ENCODE measurements at regions not wholly inside any gene's neighbourhood (a gene's known extent, or its start where the extent isn't known, plus 50 kb on each side); places are given as distances from the start of the nearest gene placed in this dataset.

DNA sequence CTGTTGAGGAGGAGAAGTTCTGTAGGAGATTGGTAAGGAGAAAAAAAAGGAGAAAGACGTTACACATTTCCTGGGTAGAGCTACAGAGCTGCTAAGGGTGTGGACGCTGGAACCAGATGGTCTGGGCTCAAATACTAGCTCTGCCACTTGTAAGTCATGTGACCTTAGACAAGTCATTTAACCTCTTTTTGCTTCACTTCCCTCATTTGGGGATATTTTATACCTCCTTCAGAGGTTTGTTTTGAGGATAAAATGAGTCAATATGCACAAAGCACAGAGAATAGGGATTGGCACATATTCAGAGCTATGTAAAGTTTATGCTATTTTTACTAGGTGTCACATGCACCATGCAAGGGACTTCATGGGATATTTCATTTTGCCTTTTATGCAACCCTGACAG, 708.8 kb downstream of the DHX35 start:
- no peaks in the 10 kb centered on the region for H3K36me3 ChIP-seq (ENCODE audit: insufficient read depth, low read length)
- no peak overlapping the region for H3K27ac ChIP-seq (ENCODE audit: low read depth, low read length)
- H3K4me3 ChIP-seq (ENCODE audit: low read depth, low read length): no peak overlapping the region
- no peaks in the 10 kb centered on the region for H3K79me2 ChIP-seq (ENCODE audit: control insufficient read depth, insufficient read depth, low read length, unreplicated experiment)
- H3K27me3 ChIP-seq (ENCODE audit: insufficient read depth, low read length): no peaks in the 10 kb centered on the region
- no peak overlapping the region for H2AFZ ChIP-seq (ENCODE audit: low read length, unreplicated experiment)
- H3K4me1 ChIP-seq (ENCODE audit: control insufficient read depth, insufficient read depth, low read length, unreplicated experiment): no peaks in the 10 kb centered on the region

DNA sequence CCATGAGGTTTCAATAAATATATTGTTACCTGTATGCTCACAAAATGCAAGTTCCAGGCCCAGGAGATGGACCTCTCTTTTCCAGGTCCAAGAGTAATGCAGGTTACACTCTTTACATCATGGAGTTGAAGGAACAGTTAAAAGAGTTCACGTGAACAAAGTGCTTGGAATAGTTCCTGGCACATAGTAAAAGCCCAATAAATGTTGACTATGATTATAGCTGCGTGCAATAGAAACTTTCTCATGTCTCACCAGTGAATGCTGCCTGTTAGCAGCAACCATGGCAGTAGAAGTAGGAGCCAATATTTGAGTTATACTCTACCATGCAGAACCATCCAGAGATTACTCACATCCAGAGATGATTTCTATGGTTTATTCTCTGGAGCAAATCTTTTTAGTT, 707.5 kb downstream of the DHX35 start:
- Histone ChIP-seq H3K4me3 (ENCODE audit: low read depth, low read length) (no peak overlapping the region), H2AFZ (ENCODE audit: low read length, unreplicated experiment) (no peak overlapping the region), H3K79me2 (ENCODE audit: control insufficient read depth, insufficient read depth, low read length, unreplicated experiment) (no peaks in the 10 kb centered on the region), H3K27ac (ENCODE audit: low read depth, low read length) (no peak overlapping the region), H3K27me3 (ENCODE audit: insufficient read depth, low read length) (no peaks in the 10 kb centered on the region), H3K4me1 (ENCODE audit: control insufficient read depth, insufficient read depth, low read length, unreplicated experiment) (no peaks in the 10 kb centered on the region), H3K36me3 (ENCODE audit: insufficient read depth, low read length) (no peaks in the 10 kb centered on the region)

DNA sequence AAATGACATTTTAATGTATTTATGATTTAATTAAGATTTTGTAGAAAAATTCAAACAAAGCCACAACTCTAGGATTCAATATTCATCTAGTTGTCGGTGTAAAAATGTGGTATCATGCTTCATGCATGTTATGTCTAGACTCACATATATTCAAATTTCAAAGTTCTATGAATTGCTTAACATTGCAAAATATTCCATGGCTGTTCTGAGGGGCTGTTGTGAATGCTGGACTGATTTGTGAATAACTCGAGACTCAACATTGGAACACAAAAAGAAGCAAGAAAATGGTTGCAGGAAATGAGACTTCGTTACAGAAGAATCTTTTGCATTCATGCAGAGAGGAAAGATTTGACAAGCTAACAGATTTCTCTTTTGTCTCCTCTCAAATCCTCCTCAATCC, 705.9 kb downstream of the DHX35 start:
- Histone ChIP-seq H3K36me3 (ENCODE audit: insufficient read depth, low read length) (no peaks in the 10 kb centered on the region), H3K27ac (ENCODE audit: low read depth, low read length) (no peak overlapping the region), H2AFZ (ENCODE audit: low read length, unreplicated experiment) (no peak overlapping the region), H3K27me3 (ENCODE audit: insufficient read depth, low read length) (no peaks in the 10 kb centered on the region), H3K4me1 (ENCODE audit: control insufficient read depth, insufficient read depth, low read length, unreplicated experiment) (no peaks in the 10 kb centered on the region), H3K79me2 (ENCODE audit: control insufficient read depth, insufficient read depth, low read length, unreplicated experiment) (no peaks in the 10 kb centered on the region), H3K4me3 (ENCODE audit: low read depth, low read length) (no peak overlapping the region)

DNA sequence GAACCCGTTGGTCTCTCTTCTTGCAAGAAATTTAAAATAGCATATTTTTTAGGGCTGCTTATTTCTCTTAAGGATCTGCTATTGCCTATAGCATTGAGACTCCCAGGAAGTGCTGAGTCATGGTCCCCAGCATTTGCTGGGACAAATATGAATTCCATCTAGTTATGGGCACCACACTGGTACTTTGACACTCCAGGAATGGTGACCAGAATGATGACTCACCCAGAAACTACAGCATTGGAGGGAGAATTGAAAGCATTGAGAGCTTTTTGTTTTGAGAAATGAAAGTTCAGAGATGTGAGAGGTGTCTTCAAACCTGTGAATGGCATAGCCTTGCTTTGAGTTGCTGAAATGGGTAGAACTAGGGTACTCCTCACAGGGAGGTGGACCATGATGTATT, 699.7 kb downstream of the DHX35 start:
- no peak overlapping the region for H3K27ac ChIP-seq (ENCODE audit: low read depth, low read length)

DNA sequence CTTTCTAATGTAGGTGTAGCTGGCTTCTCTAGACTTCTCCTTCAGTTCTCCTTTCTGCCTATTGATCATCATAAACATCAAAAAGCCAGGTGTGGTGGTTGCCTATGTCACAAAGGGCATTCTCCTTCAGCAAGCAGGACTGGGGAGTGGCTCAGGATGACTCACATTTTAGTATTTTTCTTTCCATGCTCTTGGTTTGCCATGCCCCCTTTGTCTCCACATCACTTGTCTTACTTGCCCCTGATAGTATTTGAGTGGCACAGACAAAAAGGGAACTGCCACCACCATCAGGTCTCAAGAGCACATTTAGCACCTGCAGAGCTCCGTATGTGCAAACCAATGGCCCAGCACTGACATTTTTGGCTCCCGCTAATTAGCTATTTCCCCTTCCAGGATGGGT, 698.8 kb downstream of the DHX35 start:
- no peaks in the 10 kb centered on the region for H3K4me1 ChIP-seq (ENCODE audit: control insufficient read depth, insufficient read depth, low read length, unreplicated experiment)
- no peak overlapping the region for H2AFZ ChIP-seq (ENCODE audit: low read length, unreplicated experiment)
- H3K4me3 ChIP-seq (ENCODE audit: low read depth, low read length): no peak overlapping the region
- H3K27ac ChIP-seq (ENCODE audit: low read depth, low read length): peak overlapping the region; percentile 61; the same call in 1 of the 2 replicates
- no peaks in the 10 kb centered on the region for H3K79me2 ChIP-seq (ENCODE audit: control insufficient read depth, insufficient read depth, low read length, unreplicated experiment)
- no peaks in the 10 kb centered on the region for H3K27me3 ChIP-seq (ENCODE audit: insufficient read depth, low read length)
- no peaks in the 10 kb centered on the region for H3K36me3 ChIP-seq (ENCODE audit: insufficient read depth, low read length)

More for the DNA sequence above, 699.7 kb downstream of the DHX35 start:
- no peak overlapping the region for H3K4me3 ChIP-seq (ENCODE audit: low read depth, low read length)
- no peak overlapping the region for H2AFZ ChIP-seq (ENCODE audit: low read length, unreplicated experiment)
- H3K27me3 ChIP-seq (ENCODE audit: insufficient read depth, low read length): no peaks in the 10 kb centered on the region
- no peaks in the 10 kb centered on the region for H3K4me1 ChIP-seq (ENCODE audit: control insufficient read depth, insufficient read depth, low read length, unreplicated experiment)
- no peaks in the 10 kb centered on the region for H3K79me2 ChIP-seq (ENCODE audit: control insufficient read depth, insufficient read depth, low read length, unreplicated experiment)
- no peaks in the 10 kb centered on the region for H3K36me3 ChIP-seq (ENCODE audit: insufficient read depth, low read length)

DNA sequence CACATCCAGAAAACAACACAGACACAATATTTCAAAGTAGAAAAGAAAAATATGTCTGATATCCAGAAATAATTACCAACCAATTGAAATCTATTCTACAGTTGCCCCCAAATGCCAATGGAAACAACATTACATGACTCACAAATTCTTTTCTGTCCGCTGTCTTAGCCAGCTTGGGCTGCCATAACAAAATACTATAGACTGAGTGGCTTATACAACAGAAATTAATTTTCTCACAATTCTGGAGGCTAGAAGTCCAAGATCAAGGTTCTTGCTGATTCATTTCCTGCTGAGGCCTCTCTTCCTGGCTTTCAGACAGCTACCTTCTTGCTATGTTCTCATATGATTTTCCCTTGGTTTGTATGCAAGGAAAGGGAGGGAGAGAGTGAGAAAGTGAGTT, 698.1 kb downstream of the DHX35 start:
- Histone ChIP-seq H3K27me3 (ENCODE audit: insufficient read depth, low read length) (no peaks in the 10 kb centered on the region), H3K79me2 (ENCODE audit: control insufficient read depth, insufficient read depth, low read length, unreplicated experiment) (no peaks in the 10 kb centered on the region), H3K4me3 (ENCODE audit: low read depth, low read length) (no peak overlapping the region), H3K36me3 (ENCODE audit: insufficient read depth, low read length) (no peaks in the 10 kb centered on the region), H3K27ac (ENCODE audit: low read depth, low read length) (peak overlapping the region; percentile 61), H2AFZ (ENCODE audit: low read length, unreplicated experiment) (no peak overlapping the region), H3K4me1 (ENCODE audit: control insufficient read depth, insufficient read depth, low read length, unreplicated experiment) (no peaks in the 10 kb centered on the region)

DNA sequence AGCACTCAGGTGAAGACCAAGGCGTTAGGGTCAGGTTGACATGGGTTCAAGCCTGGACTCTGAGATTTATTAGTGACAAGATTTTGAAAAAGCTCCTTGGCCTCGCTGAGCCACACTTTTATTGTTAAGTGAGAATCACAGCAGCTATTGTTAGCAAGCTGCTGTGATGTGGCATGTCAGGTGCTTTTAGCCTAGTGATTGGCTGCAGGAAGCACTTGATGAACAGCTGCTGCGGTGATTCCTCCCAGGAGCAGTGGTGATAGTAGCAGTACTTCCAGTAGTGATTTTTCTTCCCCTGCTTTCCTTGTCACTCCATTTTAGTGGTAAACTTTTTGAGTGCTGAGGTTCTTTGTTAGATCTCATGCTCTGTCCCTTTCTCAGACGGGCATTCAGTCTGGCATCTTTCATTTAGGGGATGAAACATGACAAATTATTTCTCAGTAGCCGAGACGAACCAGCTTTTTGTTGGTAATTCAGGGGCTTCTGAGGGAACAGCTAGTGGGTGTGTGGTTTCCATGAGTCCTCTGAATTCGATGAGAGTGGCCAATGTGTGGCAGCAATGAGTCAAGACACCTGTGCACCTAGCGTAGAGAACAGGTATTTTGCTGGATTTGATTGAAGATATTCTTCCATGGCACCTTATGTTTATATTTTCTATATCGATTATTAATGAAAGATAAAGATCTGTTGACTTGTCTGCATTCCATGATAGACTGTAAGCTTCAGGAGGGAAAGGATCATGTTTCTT, 696.7 kb downstream of the DHX35 start:
- no peaks in the 10 kb centered on the region for H3K79me2 ChIP-seq (ENCODE audit: control insufficient read depth, insufficient read depth, low read length, unreplicated experiment)
- no peaks in the 10 kb centered on the region for H3K4me1 ChIP-seq (ENCODE audit: control insufficient read depth, insufficient read depth, low read length, unreplicated experiment)
- H3K4me3 ChIP-seq (ENCODE audit: low read depth, low read length): no peak overlapping the region
- no peaks in the 10 kb centered on the region for H3K27me3 ChIP-seq (ENCODE audit: insufficient read depth, low read length)
- H3K36me3 ChIP-seq (ENCODE audit: insufficient read depth, low read length): no peaks in the 10 kb centered on the region
- no peak overlapping the region for H2AFZ ChIP-seq (ENCODE audit: low read length, unreplicated experiment)
- H3K27ac ChIP-seq (ENCODE audit: low read depth, low read length): no peak overlapping the region

DNA sequence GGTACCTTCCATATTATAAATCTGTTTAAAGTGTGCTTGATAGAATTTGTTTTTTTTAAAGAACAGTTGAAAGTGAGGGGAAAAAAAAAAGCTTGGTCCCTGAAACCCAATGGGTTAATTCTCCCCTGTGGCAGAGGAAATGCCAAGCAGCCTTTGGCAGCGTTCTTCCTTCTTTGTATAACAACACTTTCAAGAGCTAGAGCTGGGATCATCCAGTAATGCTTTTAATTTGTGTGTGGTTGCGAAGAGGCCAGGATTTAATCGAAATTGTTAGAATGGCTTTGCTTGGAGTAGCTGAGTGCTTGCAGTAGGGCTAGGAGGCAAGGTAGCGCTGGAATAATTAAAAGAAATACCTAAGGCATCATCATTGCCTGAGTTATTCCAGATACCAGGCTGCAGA, 692.0 kb downstream of the DHX35 start:
- Histone ChIP-seq H3K27me3 (ENCODE audit: insufficient read depth, low read length) (no peaks in the 10 kb centered on the region), H3K79me2 (ENCODE audit: control insufficient read depth, insufficient read depth, low read length, unreplicated experiment) (no peaks in the 10 kb centered on the region), H2AFZ (ENCODE audit: low read length, unreplicated experiment) (no peak overlapping the region), H3K36me3 (ENCODE audit: insufficient read depth, low read length) (no peaks in the 10 kb centered on the region), H3K4me3 (ENCODE audit: low read depth, low read length) (no peak overlapping the region), H3K27ac (ENCODE audit: low read depth, low read length) (no peak overlapping the region), H3K4me1 (ENCODE audit: control insufficient read depth, insufficient read depth, low read length, unreplicated experiment) (no peaks in the 10 kb centered on the region)

DNA sequence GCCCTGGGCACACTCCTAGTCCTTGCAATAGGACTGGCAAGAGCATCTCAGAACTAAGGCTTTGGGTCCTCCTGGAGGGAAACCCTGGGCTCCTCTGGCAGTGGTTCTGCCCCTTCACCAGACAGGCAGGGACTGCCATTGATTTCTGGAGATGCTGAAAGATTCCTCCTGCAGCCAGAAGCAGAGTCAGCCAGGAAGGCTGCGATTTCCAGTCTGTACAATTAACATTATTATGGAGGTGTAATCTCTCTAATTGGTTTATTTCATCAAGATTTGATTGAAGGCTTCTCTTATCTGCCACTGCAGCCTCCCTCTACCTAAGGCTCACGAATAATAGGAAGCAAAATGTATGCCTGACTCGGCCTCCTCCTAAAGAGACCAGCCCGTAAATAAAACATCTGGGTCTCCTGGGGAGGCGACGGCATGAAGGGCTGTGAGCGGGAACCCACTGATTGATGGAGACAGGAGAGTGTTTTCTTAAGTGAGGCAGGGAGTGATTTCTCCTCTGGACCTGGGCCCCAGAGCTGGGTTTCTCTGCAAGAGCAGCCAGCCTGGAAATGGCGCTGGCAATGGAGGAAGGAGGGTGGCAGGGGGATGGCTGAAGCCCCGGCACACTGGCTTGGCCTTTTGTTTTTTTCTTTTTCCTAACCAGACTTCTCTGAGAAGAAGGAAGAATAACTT, 689.6 kb downstream of the DHX35 start:
- no peak overlapping the region for H2AFZ ChIP-seq (ENCODE audit: low read length, unreplicated experiment)

DNA sequence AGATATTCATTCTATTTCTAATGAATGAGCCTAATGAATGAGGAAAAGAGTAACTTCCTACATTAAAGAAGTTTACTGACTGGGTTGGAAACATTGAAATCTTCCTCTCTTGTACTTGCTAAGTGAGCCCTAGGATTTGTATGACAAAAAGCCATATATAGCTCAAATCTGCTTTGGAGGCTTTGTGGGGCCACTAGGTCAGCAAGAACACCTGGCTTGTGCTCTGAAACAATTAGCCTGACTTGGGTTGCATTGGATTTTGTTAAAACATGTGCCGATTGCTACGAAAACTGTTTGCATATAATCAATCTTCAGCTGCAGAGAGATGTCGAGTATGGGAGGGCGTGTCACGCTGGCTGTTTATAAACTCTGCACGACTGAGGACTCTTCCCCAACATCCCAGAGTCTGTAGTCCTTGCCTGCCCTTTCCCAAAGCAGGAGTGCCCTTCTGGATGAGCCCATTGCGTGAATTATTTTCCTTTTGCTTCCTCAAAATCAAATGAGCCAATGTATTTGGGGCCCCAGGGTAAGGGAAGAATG, 684.8 kb downstream of the DHX35 start:
- no peak overlapping the region for H3K4me3 ChIP-seq (ENCODE audit: low read depth, low read length)
- H3K4me1 ChIP-seq (ENCODE audit: control insufficient read depth, insufficient read depth, low read length, unreplicated experiment): no peaks in the 10 kb centered on the region
- H3K79me2 ChIP-seq (ENCODE audit: control insufficient read depth, insufficient read depth, low read length, unreplicated experiment): no peaks in the 10 kb centered on the region
- no peaks in the 10 kb centered on the region for H3K27me3 ChIP-seq (ENCODE audit: insufficient read depth, low read length)
- H3K27ac ChIP-seq (ENCODE audit: low read depth, low read length): no peak overlapping the region
- no peaks in the 10 kb centered on the region for H3K36me3 ChIP-seq (ENCODE audit: insufficient read depth, low read length)
- H2AFZ ChIP-seq (ENCODE audit: low read length, unreplicated experiment): no peak overlapping the region

More for the DNA sequence above, 689.6 kb downstream of the DHX35 start:
- Histone ChIP-seq H3K27ac (ENCODE audit: low read depth, low read length) (no peak overlapping the region), H3K79me2 (ENCODE audit: control insufficient read depth, insufficient read depth, low read length, unreplicated experiment) (no peaks in the 10 kb centered on the region), H3K36me3 (ENCODE audit: insufficient read depth, low read length) (no peaks in the 10 kb centered on the region), H3K4me3 (ENCODE audit: low read depth, low read length) (no peak overlapping the region), H3K4me1 (ENCODE audit: control insufficient read depth, insufficient read depth, low read length, unreplicated experiment) (no peaks in the 10 kb centered on the region), H3K27me3 (ENCODE audit: insufficient read depth, low read length) (no peaks in the 10 kb centered on the region)

DNA sequence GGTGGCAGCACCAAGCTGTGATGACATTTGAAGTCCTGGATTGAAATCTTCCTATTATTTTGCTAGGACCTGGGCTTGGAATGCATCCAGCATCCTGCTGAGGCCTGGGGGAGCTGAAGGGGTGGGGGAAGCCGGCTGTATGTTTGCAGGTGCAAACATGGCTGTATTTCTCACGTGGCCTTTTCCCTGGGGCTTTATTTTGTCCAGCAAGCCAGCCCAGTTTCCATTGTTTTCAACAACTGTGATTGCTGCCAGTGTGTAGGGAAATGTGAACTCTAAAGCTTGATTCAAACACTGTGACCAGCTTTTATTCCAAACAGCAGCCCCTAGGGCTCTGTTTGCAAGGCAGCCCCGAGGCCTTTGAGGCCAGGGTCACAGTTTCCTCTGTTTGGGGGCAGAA, 683.0 kb downstream of the DHX35 start:
- Histone ChIP-seq H3K4me1 (ENCODE audit: control insufficient read depth, insufficient read depth, low read length, unreplicated experiment) (no peaks in the 10 kb centered on the region), H3K27me3 (ENCODE audit: insufficient read depth, low read length) (no peaks in the 10 kb centered on the region), H3K4me3 (ENCODE audit: low read depth, low read length) (no peak overlapping the region), H3K27ac (ENCODE audit: low read depth, low read length) (no peak overlapping the region), H3K36me3 (ENCODE audit: insufficient read depth, low read length) (no peaks in the 10 kb centered on the region), H3K79me2 (ENCODE audit: control insufficient read depth, insufficient read depth, low read length, unreplicated experiment) (no peaks in the 10 kb centered on the region), H2AFZ (ENCODE audit: low read length, unreplicated experiment) (no peak overlapping the region)
